ENCODE measurements at regions not wholly inside any gene's neighbourhood (a gene's known extent, or its start where the extent isn't known, plus 50 kb on each side); places are given as distances from the start of the nearest gene placed in this dataset.
"Not testable (repeated sequence)": the region's sequence is repeated elsewhere in the genome, so short reads cannot be mapped to it uniquely, and the experiment has no call there.

DNA sequence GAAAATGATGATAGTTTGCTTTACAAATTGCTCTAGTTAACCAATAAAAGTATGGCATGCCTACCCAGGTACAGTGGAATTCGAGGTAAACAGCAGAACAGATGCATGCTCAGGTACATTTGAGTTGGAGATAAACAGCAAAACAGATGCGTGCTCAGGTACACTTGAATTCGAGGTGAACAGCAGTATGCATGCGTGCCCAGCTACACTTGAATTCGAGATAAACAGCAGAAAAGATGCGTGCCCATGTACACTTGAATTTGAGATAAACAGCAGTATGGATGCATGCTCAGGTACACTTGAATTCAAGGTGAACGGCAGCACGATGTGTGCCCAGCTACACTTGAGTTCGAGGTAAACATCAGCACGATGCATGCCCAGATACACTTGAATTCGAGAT, 155.2 kb upstream of the TPTE start:
- DNase-seq (ENCODE audit: low read depth, low spot score) = not testable (repeated sequence)

DNA sequence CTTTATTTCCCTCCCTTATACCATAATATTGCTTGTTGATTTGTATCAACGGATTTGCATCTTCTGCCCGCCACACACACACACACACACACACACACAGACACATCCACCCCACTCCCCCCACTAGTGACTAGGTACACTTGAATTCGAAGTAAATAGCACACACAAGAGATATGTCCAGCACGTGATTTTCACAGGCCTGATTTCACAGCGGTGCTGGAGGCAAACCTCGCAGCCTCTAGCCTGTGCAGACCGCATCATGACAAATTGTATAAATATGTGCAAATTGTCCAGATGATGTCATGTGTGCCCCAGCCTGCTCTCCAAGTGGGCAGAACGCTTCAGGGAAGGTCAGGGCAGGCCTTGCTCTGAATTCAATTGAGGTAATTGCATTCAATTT, 153.8 kb upstream of the TPTE start:
- DNase-seq (ENCODE audit: low read depth, low spot score) = not testable (repeated sequence)

DNA sequence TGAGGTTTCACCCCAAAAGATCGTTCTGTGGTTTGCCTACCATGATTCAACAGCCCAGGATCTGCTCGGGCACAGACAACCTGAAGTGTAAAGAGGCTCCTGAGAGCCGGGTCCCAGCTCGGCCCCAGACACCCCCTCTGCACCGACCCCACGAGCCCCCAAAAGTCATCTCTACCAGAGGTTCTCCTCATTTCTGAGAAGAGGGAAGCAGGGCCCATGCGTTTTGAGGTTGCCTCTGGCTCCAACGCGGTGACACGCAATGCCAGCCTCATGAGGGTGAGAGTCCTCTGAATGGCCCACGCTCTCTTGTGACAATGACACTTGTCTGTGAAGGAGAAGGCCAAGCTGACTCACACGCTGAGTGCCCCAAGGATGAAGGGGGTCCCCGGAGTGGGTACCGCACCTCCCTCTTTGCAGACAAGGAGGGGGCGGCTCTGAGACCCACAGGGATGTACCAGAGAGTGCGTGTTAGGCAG, 153.0 kb upstream of the TPTE start:
- DNase-seq (ENCODE audit: low read depth, low spot score) = not testable (repeated sequence)

DNA sequence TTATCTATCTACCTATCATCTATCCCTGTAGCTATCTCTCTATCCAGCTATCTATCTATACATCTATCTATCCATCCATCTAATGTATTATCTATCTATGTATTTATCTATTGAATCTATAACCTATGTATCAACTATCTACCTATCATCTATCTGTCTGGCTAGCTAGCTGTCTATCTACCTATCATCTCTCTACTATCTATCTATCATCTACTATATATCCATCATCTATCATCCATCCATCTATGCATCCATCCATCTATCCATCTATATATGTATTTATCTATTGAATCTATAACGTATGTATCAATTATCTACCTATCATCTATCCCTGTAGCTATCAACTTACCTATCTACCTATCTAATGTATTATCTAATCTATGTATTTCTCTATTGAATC, 152.1 kb upstream of the TPTE start:
- not testable (repeated sequence) for DNase-seq (ENCODE audit: low read depth, low spot score)

DNA sequence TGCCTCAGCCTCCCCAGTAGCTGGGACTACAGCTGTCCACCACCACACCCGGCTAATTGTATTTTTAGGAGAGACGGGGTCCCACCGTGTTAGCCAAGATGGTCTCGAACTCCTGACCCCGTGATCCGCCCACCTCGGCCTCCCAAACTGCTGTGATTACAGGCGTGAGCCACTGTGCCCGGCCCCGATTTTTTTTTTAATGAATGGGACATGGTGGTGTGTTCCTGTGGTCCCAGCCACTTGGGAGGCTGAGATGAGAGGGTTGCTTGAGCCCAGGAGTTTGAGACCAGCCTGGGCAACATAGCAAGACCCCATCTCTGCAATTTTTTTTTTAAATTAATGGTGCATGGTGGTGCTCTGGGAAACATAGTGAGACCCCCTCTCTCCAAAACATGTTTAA, 143.6 kb upstream of the TPTE start:
- not testable (repeated sequence) for DNase-seq (ENCODE audit: low read depth, low spot score)

DNA sequence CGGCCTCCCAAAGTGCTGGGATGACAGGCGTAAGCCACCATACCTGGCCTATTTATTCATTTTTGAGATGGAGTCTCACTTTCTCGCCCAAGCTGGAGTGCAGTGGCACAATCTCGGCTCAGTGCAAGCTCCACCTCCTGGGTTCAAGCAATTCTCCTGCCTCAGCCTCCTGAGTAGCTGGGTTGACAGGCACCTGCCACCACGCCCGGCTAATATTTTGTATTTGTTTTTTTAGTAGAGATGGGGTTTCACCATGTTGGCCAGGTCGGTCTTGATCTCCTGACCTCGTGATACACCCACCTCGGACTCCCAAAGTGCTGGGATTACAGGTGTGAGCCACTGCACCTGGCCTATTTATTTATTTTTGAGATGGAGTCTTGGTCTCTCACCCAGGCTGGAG, 141.6 kb upstream of the TPTE start:
- DNase-seq (ENCODE audit: low read depth, low spot score) = not testable (repeated sequence)

DNA sequence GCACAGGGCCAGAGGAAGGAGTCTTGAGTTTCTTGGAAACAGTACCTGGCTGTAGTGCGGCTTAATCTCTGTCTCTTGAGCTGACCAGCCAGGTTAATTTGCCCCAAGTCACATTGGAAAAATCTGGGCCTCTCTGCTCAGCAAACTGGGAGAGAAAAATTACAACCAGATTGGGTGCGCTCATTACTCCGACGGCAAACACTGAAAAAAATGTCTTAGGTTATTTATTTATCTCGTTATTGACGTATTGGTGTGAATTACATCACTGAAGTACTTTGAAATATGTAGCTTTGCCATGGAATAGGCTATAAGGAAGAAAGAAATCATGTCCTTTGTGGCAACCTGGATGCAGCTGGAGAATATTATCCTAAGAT, 139.7 kb upstream of the TPTE start:
- DNase-seq (ENCODE audit: low read depth, low spot score) = not testable (repeated sequence)

DNA sequence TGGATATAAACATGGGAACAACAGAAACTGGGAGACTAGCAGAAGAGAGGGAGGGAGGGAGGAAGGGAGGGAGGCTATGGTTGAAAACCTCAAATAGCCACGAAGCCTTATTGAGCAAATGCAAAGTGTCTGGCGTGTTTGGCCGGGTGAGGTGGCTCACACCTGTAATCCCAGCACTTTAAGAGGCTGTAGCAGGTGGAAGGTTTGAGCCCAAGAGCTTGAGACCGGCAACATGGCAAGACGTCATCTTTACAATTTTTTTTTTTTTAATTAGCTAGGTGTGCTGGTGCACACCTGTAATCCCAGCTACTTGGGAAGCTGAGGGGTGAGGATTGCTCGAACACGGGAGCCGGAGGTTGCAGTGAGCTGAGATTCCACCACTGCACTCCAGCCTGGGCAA, 139.2 kb upstream of the TPTE start:
- DNase-seq (ENCODE audit: low read depth, low spot score) = not testable (repeated sequence)

DNA sequence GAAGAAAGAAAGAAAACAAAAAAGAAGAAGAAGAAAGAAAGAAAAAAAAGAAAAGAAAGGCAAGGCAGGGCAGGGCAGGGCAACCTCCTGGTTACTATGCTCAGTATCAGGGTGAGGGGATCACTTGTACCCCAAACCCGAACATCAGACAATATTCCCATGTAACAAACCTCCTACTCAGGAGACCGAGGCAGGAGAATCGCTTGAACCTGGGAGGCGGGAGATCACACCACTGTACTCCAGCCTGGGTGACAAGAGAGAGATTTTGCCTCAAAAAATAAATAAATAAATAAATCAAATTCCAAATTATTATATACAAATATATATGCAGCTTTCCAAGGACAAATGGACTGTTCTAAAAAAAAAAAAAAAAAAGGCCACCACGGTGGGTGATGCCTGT, 138.8 kb upstream of the TPTE start:
- not testable (repeated sequence) for DNase-seq (ENCODE audit: low read depth, low spot score)

DNA sequence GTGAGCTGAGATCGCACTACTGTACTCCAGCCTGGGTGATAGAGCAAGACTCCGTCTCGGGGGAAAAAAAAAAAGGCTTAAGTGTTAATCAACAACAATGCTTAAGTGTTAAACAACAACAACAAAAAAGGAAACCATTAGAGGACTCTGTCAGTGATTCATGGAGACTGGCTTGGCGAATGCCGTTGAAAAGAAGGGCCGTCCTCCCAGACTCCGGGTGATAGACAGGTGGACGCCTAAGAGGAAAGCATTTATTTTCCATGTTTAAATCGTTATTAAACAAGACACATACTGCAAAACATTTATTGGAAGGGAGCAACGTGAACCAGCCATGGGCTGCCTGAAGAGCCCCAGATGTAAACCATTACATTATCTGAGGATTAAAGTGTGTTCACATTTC, 137.8 kb upstream of the TPTE start:
- not testable (repeated sequence) for DNase-seq (ENCODE audit: low read depth, low spot score)

DNA sequence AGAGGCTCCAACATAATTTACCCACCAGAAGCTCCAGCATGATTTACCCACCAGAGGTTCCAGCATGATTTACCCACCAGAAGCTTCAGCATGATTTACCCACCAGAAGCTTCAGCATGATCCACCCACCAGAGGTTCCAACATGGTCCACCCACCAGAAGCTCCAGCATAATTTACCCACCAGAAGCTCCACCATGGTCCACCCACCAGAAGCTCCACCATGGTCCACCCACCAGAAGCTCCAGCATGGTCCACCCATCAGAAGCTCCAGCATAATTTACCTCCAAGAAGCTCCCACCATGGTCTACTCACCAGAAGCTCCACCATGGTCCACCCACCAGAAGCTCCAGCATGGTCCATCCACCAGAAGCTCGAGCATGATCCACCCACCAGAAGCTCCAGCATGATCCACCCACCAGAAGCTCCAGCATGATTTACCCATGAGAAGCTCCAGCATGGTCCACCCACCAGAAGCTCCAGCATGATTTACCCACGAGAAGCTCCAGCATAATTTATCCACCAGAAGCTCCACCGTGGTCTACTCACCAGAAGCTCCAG, 137.0 kb upstream of the TPTE start:
- not testable (repeated sequence) for DNase-seq (ENCODE audit: low read depth, low spot score)

DNA sequence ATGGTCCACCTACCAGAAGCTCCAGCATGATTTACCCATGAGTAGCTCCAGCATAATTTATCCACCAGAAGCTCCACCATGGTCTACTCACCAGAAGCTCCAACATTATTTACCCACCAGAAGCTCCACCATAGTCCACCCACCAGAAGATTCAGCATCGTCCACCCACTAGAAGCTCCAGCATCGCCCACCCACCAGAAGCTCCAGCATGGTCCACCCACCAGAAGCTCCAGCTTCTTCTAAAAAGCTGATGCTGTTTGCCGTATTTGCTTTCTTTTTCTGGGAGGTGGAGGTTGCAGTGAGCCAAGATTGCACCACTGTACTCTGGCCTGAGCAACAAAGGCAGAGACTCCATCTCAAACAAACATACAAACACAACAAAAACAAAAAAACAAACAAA, 136.2 kb upstream of the TPTE start:
- DNase-seq (ENCODE audit: low read depth, low spot score) = not testable (repeated sequence)

DNA sequence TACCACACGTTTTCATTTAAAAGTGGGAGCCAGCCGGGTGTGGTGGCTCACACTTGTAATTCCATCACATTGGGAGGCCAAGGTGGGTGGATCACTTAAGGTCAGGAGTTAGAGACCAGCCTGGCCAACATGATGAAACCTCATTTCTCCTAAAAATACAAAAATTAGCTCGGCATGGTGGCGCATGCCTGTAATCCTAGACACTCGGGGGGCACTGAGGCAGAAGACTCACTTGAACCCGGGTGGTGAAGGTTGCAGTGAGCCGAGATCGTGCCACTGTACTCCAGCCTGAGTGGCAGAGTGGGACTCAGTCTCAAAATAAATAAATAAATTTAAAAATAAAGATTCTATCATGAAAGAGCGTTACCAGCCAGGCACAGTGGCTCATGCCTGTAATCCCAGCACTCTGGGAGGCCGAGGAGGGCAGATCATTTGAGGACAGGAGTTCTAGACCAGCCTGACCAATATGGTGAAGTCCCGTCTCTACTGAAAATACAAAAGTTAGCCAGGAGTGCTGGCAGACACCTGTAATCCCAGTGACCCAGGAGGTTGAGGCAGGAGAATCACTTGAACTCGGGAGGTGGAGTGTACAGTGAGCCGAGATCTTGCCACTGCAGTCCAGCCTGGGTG, 135.4 kb upstream of the TPTE start:
- DNase-seq (ENCODE audit: low read depth, low spot score) = not testable (repeated sequence)

DNA sequence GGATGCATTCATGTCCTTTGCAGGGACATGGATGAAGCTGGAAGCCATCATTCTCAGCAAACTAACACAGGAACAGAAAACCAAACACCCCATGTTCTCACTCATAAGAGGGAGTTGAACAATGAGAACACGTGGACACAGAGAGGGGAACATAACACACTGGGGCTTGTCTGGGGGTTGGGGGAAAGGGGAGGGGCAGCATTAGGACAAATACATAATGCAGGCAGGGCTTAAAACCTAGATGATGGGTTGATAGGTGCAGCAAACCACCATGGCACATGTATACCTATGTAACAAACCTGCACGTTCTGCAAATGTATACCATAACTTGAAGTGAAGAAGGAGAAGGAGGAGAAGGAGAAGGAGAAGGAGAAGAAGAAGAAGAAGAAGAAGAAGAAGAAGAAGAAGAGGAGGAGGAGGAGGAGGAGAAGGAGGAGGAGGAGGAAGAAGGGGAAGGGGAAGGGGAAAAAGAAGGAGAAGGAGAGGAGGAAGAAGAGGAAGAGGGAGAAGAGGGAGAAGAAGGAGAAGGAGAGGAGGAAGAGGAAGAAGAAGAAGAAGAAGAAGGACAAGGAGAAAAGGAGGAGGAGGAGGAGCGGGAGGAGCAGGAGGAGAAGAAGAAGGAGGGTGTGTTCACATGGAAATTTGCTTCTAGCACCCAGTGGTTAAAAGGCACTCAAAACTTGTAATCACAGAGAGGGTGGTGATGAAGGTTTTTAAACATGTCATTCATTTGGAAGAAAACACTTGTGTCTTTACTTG, 133.5 kb upstream of the TPTE start:
- DNase-seq (ENCODE audit: low read depth, low spot score) = not testable (repeated sequence)

DNA sequence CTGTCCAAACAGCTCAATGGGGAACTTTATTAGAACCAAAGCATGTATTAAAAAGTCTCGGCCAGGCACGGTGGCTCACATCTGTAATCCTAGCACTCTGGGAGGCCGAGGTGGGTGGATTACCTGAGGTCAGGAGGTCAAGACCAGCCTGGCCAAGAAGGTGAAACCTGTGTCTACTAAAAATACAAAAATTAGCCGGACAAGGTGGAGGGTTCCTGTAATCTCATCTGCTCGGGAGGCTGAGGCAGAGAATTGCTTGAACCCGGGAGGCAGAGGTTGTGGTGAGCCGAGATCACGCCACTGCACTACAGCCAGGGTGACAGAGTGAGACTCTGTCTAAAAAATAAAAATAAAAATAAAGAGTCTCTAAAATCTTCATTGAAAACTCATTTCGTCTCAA, 132.8 kb upstream of the TPTE start:
- DNase-seq (ENCODE audit: low read depth, low spot score) = not testable (repeated sequence)

DNA sequence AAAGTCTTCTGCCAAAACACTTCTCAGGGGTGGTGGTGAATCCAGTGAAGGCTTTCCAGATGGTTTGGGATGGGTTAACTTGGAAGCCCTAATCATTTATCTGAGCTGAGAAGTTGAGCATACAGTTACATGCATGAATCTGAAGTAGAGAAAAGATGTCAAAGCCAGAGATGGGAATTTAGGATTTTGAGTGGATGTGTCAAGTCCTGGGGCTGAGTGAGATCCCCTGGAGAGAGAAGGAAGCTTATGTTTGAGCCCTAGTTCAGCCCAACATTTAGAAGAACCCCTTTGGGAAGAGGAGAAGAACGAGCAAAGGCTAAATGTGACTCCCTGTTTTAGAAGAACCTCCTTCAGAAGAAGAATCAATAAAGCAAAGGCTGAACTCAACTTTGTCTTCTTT, 129.1 kb upstream of the TPTE start:
- not testable (repeated sequence) for DNase-seq (ENCODE audit: low read depth, low spot score)

DNA sequence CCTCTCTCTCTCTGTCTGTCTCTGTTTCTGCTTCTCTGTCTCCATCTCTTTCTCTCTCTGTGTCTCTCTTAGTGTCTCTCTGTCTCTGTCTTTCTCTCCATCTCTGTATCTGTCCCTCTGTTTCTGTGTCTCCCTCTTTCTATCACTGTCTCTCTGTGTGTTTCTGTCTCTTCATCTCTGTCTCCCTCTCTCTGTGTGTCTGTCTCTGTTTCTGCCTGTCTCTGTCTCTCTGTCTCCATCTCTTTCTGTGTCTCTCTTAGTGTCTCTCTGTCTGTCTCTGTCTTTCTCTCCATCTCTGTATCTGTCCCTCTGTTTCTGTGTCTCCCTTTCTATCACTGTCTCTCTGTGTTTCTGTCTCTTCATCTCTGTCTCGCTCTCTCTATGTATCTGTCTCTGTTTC, 125.4 kb upstream of the TPTE start:
- DNase-seq (ENCODE audit: low read depth, low spot score) = not testable (repeated sequence)

DNA sequence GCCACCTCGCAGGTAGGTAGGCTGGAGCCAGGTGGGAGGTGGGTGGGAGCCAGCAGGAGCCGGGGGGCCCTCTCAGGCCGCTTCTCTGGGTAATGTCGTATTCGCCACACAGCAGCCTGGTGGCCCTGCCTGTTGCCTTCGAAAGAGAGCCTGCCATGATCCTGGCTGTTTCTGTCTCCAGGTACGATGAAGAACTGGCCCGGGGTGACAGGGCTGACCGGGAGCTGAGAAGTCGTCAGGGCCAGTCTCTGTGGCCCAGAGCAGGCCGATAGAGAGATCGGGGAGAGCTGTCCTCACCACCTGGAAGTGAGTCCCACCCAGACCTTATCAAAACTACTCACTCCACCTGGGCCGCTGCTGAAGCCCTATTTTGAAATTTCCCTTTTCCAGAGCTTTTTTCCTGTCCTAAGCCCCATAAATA, 123.9 kb upstream of the TPTE start:
- not testable (repeated sequence) for DNase-seq (ENCODE audit: low read depth, low spot score)

DNA sequence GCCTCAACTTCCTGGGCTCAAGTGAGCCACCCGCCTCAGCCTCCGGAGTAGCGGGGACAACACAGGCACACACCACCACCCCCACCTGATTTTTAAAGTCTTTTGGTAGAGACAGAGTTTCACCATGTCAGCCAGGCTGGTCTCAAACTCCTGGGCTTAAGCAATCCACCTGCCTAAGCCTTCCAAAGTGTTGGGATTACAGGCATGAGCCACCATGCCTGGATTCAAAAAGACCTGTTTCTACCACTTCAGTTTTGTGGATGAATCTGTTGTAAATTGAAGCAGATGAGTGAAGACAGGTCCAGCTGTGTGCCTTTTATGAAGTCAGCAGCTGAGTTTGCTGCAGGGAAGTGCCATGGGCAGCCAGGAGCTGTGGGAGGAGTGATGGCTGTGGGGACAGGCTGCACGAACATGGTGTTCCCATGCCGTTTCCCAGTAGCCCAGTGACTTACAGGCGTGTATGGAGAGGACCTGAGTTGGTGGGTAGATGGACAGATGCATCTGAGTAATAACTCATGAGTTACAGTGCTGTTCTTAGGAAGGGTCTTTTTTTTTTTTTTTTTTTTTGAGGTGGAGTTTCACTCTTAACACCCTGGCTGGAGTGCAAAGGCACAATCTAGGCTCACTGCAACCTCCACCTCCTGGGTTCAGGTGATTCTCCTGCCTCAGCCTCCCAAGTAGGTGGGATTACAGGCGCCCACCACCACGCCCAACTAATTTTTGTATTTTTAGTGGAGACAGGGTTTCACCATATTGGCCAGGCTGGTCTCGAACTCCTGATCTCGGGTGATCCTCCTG, 122.5 kb upstream of the TPTE start:
- not testable (repeated sequence) for DNase-seq (ENCODE audit: low read depth, low spot score)

DNA sequence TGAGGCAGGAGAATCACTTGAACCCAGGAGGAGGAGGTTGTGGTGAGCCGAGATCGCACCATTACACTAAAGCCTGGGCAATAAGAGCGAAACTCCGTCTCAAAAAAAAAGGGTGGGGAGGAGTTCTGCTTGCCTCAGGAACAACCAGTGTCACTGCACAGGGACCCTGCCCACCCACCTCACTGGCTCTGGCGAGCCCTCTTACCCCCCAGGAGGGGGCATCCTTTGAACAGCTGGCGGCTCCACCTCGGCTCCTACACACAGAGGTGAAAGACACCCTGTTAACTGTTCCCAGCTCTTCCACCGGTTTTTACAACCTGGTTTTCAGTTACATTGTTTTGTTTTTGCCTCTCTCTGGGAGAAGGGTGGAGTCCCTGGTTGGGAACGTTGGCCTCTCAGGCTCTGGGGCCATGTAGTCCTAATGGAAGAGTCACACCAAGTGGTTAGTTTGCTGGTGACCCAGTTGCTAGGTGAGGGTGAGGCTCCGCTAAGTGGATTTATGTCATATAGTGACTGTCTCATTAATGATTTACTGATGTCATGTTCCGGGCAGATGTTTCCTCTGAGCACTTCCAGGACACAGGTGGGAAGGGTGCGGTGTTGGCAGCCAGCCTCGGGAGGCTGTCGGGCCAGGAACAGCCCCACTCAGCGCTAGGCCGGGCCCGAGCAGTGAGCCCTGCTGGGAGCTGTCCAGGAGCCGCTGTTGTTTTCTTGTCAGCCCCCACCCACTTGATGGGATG, 120.6 kb upstream of the TPTE start:
- DNase-seq (ENCODE audit: low read depth, low spot score) = not testable (repeated sequence)

DNA sequence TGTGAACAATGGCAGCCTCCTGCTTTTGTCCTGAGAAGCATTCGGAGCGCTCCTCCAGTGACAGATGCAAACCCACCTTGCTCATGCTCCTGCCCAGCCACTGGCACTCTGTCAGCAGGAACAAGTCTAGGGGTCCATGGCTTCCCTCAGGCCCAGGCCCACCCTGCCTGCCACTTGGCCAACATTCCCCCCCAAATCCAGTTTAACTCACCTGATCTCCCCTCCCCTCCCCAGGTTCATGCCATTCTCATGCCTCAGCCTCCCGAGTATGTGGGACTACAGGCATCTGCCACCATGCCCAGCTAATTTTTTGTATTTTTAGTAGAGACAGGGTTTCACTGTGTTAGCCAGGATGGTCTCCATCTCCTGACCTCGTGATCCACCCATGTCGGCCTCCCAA, 118.9 kb upstream of the TPTE start:
- not testable (repeated sequence) for DNase-seq (ENCODE audit: low read depth, low spot score)

Data from iPS DF 19.7 (cell line).